CD4-positive, alpha-beta T cell (primary cell): ENCODE measurements at regions not wholly inside any gene's neighbourhood (a gene's known extent, or its start where the extent isn't known, plus 50 kb on each side); places are given as distances from the start of the nearest gene placed in this dataset.

ENCODE experiments used
- ATAC-seq: fragments of 200-7000 bp; cut with Tn5 transposase; one replicate; pipeline ENCODE4 v1.10.0; 2022; ENCODE audit warnings: mild to moderate bottlenecking; ENCODE audit not compliant: poor library complexity
- CTCF ChIA-PET: fragments of 350-600 bp; sonication (Branson Sonifier 250); formaldehyde crosslinking; loops from one replicate; lab custom pipeline; 2021; ENCODE audit warnings: antibody characterized with exemption, inconsistent platforms; lab: Charles Lee
- POLR2A ChIA-PET: fragments of 350-600 bp; sonication (Branson Sonifier 250); formaldehyde crosslinking; loops from one replicate; lab custom pipeline; 2021; ENCODE audit warnings: antibody characterized with exemption, inconsistent platforms; lab: Charles Lee
- DNase-seq, 14 experiments: peaks; one replicate each; pipeline ENCODE4 v3.0.0-alpha.2; 2013 to 2020; ENCODE audit warnings: mixed read lengths in 2 of 14
- H3K27ac ChIP-seq, 2 donors: one replicate each; pipeline versions ENCODE4 v1.5.1 to v1.7.0; 2013; ENCODE audit warnings: low read length in 2 of 2, low read depth in 1 of 2, mild to moderate bottlenecking in 1 of 2
- H3K27me3 ChIP-seq, 2 experiments: 1 replicate in 1 of 2; 2 replicates in 1 of 2; pipeline versions ENCODE4 v1.6.1 to v1.7.0; 2013; ENCODE audit warnings: low read length in 2 of 2, control low read depth in 1 of 2, mild to moderate bottlenecking in 1 of 2, moderate library complexity in 1 of 2; ENCODE audit not compliant: insufficient read depth in 2 of 2, control insufficient read depth in 1 of 2
- H3K36me3 ChIP-seq: one replicate; pipeline ENCODE4 v1.6.1; 2013; ENCODE audit warnings: low read length, control low read depth; ENCODE audit not compliant: insufficient read depth
- H3K4me1 ChIP-seq: one replicate; pipeline ENCODE4 v1.6.1; 2013; ENCODE audit warnings: low read length, control low read depth; ENCODE audit not compliant: insufficient read depth
- H3K4me3 ChIP-seq: one replicate; pipeline ENCODE4 v1.5.1; 2013; ENCODE audit warnings: mild to moderate bottlenecking, low read length, moderate library complexity
- H3K9me3 ChIP-seq, 2 experiments: 1 replicate in 1 of 2; 2 replicates in 1 of 2; pipeline versions ENCODE4 v1.6.1 to v1.7.0; 2013; ENCODE audit warnings: low read length in 2 of 2, mild to moderate bottlenecking in 2 of 2, control low read depth in 1 of 2, moderate library complexity in 1 of 2; ENCODE audit not compliant: control insufficient read depth in 1 of 2, insufficient read depth in 1 of 2
- H3K27ac Mint-ChIP-seq: one replicate; pipeline ENCODE4 v1.8.0; 2020; ENCODE audit warnings: mixed read lengths
- H3K27me3 Mint-ChIP-seq: one replicate; pipeline ENCODE4 v1.8.0; 2021; ENCODE audit warnings: mixed read lengths
- H3K36me3 Mint-ChIP-seq: one replicate; pipeline ENCODE4 v1.8.0; 2021; ENCODE audit warnings: low read depth, mixed read lengths
- H3K4me1 Mint-ChIP-seq: one replicate; pipeline ENCODE4 v1.8.0; 2021; ENCODE audit warnings: low read depth, mixed read lengths
- H3K4me3 Mint-ChIP-seq: one replicate; pipeline ENCODE4 v1.8.0; 2020; ENCODE audit warnings: mild to moderate bottlenecking, mixed read lengths
- H3K9me3 Mint-ChIP-seq: one replicate; pipeline ENCODE4 v1.8.0; 2020; ENCODE audit warnings: mixed read lengths
- CTCF ChIP-seq: fragments of 200-600 bp; IDR thresholded peaks from one replicate; pipeline ENCODE4 v1.8.0; 2022; ENCODE audit warnings: antibody characterized with exemption, mild to moderate bottlenecking
- intact Hi-C, 2 experiments: fragments of 100-400 bp; cut with DNase I in 1 of 2; cut with micrococcal nuclease in 1 of 2; formaldehyde crosslinking; loops; one replicate each; pipeline versions ENCODE4 v1.15.1 to v1.9.0; 2023 to 2025; cut with DNase I, micrococcal nuclease

- ChIA-PET POLR2A (no interaction called here), CTCF (no interaction called here)
- Histone ChIP-seq H3K4me1 (no peaks in the 10 kb centered on the region), H3K4me3 (no peak overlapping the region), H3K36me3 (no peaks in the 10 kb centered on the region), H3K27ac (no peak overlapping the region), H3K9me3 (no peaks in the 10 kb centered on the region), H3K27me3 (no peaks in the 10 kb centered on the region)
- H3K4me3 Mint-ChIP-seq: no peak overlapping the region
- no peak for DNase-seq
- TF ChIP-seq CTCF: no peak
- H3K27me3 Mint-ChIP-seq: no peaks in the 10 kb centered on the region
- H3K4me1 Mint-ChIP-seq: no peaks in the 10 kb centered on the region
- H3K36me3 Mint-ChIP-seq: no peaks in the 10 kb centered on the region
- intact Hi-C loops: no loop called here
- ATAC-seq: no peak
- H3K9me3 Mint-ChIP-seq: no peaks in the 10 kb centered on the region
- H3K27ac Mint-ChIP-seq: no peak overlapping the region
These were observed 110.3 kb upstream of the TMEM108 start for GRCh38 chr3:132927896-132928295.

- ATAC-seq (no peak), DNase-seq (no peak)
- Mint-ChIP-seq H3K4me3 (no peak overlapping the region), H3K4me1 (no peaks in the 10 kb centered on the region), H3K27ac (no peak overlapping the region), H3K27me3 (no peaks in the 10 kb centered on the region), H3K36me3 (no peaks in the 10 kb centered on the region), H3K9me3 (no peaks in the 10 kb centered on the region)
- intact Hi-C loops: no loop called here
- no peak for TF ChIP-seq CTCF
- Histone ChIP-seq H3K27ac (no peak overlapping the region), H3K4me3 (no peak overlapping the region), H3K27me3 (no peaks in the 10 kb centered on the region), H3K9me3 (no peaks in the 10 kb centered on the region), H3K36me3 (no peaks in the 10 kb centered on the region), H3K4me1 (no peaks in the 10 kb centered on the region)
- ChIA-PET CTCF (interaction anchor here (0.7 kb wide), 1 partner anchor 198 kb away, joined by 3 read pairs; no protein-coding TSS in a partner anchor), POLR2A (no interaction called here)
These were observed 112.1 kb upstream of the TMEM108 start for GRCh38 chr3:132926098-132926497.

GRCh38 chr3:132925256-132925930 is 112.8 kb upstream of the TMEM108 start:
- no peak overlapping the region for H3K27ac ChIP-seq
- H3K4me1 ChIP-seq: no peaks in the 10 kb centered on the region
- Mint-ChIP-seq H3K9me3 (no peaks in the 10 kb centered on the region), H3K4me3 (no peak overlapping the region), H3K4me1 (no peaks in the 10 kb centered on the region), H3K27ac (no peak overlapping the region), H3K27me3 (no peaks in the 10 kb centered on the region), H3K36me3 (no peaks in the 10 kb centered on the region)
- H3K27me3 ChIP-seq: no peaks in the 10 kb centered on the region
- H3K4me3 ChIP-seq: no peak overlapping the region
- POLR2A ChIA-PET: no interaction called here
- TF ChIP-seq CTCF: no peak
- no peaks in the 10 kb centered on the region for H3K9me3 ChIP-seq
- no peaks in the 10 kb centered on the region for H3K36me3 ChIP-seq
- CTCF ChIA-PET: no interaction called here
- intact Hi-C loops: no loop called here
- ATAC-seq (no peak), DNase-seq (no peak)
